COLO668 (cell line): ENCODE measurements at regions not wholly inside any gene's neighbourhood (a gene's known extent, or its start where the extent isn't known, plus 50 kb on each side); places are given as distances from the start of the nearest gene placed in this dataset.

Experiments
- DNase-seq: peaks from one replicate; lab custom pipeline; 2025; ENCODE audit not compliant: unreplicated experiment; lab: John Stamatoyannopoulos, UW

GRCh38 chr9:115599898-115600297 is 481.9 kb upstream of the TNC start:
- no peak for DNase-seq

GRCh38 chr9:115601434-115601833 is 483.5 kb upstream of the TNC start:
- DNase-seq = no peak

GRCh38 chr9:115604831-115605483 is 487.0 kb upstream of the TNC start:
- no peak for DNase-seq

- no peak for DNase-seq
Measured at GRCh38 chr9:115606838-115607237, 488.9 kb upstream of the TNC start.

DNA sequence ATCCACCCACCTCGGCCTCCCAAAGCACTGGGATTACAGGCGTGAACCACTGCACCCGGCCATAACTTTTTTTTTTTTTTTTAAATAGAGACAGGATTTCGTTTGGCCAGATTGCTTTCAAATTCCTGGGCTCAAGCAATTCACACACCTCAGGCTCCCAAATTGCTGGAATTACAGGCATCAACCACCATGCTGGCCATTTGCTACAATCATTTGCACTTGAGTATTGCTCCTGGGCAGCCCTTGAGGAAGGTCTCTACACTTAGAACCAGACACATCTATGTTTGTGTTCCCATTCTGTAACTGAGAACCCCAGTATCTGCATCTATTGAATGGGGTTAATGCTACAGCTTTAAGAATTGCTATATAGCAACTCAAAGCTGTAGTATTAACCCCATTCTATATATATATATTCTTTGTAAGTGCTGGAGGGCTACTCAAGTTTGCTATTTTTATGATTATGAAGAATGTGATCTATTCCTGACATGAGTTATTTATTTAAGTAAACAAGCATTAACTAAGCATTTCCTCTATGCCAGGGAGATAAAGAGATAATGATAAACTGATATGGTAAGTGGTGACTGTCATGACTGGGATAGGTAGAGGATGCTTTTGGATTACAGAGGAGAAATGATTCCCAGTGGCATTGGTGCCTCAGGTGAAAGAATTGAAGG is 496.5 kb upstream of the TNC start:
- DNase-seq = no peak

GRCh38 chr9:115615000-115615401 is 497.0 kb upstream of the TNC start:
- no peak for DNase-seq

DNA sequence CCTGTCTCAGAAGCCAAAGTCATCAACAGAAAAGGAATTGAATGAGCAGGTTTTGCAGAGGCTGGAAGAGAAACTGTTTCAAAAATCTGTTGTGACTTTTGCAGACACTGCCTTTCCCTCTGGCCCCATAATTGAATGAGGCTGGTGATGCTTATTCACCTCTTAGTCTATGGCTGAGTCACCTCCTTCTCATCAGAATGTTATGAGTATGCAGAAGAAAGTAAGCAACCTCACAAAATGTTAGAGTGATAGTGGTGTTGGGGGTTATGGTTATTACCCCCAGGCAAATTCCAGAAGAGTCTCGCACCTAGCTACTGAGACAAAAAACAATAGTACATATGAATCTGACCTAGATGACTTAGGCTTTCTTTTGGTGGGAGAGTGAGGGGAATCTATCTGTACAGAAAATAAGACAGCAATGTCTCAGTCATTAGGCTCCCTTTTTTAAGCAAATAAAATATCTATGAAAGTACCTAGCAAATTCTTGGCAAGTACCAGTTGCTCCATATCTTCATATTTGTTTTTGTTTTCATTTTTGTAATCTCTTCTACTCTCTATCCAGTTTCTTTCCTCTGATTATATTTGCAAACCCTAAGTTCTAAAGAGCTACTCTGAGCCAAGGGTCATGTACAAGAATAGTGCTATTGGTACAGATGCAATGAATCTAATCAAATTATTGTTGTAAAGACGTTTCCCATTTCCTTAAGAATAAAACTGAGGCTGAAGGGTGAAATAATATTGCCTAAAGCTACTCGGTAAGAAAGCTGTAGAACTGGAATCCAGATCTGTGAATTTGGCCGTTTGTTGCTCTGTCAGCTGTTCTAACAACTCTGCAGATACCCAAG is 498.1 kb upstream of the TNC start:
- DNase-seq = no peak

DNA sequence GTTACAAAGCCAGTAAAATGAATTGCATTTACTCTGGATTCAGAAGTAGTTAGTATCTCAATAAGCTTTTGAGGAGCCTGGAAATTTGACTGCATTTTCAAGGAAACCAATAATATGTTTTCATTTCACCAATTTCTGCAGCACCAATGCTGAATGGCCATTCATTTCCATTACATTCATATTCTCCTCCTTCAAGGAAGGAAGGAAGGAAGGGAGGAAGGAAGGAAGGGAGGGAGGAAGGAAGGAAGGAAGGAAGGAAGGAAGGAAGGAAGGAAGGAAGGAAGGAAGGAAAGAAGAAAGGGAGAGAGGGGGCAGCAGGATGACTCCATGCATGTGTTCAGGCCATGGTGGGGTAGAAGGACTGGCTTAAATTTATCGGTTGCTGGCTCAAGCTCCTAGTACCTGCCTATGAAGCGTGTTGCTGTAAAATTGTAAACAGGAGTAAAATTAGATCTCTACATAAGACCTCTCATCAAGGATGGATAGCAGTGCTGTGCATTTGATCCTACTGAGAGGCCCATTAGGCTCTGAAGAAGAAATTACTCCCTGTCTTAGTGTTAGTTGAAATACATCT is 498.8 kb upstream of the TNC start:
- DNase-seq = no peak

- no peak for DNase-seq
Measured at GRCh38 chr9:115625251-115625650, 507.3 kb upstream of the TNC start.

DNA sequence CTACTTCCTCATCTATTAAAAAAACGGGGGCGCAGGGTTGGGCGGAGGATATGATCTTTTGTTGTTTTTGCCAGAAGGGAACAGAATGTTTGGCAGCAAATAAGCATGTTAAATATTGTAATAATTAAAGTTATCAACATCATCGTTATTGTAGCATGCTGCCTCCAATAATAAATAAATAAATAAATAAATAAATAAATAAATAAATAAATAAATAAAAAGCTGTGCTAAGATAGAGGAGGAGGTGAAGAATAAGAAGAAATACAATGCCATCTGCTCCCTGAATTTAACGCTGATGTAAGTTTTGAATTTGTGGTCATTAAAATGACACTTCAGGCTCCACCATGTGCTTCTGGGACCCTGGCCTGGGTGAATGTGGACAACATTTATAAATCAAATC is 508.0 kb upstream of the TNC start:
- no peak for DNase-seq

GRCh38 chr9:115627511-115627910 is 509.6 kb upstream of the TNC start:
- DNase-seq = no peak

- no peak for DNase-seq
Measured at GRCh38 chr9:115628426-115628825, 510.5 kb upstream of the TNC start.

DNA sequence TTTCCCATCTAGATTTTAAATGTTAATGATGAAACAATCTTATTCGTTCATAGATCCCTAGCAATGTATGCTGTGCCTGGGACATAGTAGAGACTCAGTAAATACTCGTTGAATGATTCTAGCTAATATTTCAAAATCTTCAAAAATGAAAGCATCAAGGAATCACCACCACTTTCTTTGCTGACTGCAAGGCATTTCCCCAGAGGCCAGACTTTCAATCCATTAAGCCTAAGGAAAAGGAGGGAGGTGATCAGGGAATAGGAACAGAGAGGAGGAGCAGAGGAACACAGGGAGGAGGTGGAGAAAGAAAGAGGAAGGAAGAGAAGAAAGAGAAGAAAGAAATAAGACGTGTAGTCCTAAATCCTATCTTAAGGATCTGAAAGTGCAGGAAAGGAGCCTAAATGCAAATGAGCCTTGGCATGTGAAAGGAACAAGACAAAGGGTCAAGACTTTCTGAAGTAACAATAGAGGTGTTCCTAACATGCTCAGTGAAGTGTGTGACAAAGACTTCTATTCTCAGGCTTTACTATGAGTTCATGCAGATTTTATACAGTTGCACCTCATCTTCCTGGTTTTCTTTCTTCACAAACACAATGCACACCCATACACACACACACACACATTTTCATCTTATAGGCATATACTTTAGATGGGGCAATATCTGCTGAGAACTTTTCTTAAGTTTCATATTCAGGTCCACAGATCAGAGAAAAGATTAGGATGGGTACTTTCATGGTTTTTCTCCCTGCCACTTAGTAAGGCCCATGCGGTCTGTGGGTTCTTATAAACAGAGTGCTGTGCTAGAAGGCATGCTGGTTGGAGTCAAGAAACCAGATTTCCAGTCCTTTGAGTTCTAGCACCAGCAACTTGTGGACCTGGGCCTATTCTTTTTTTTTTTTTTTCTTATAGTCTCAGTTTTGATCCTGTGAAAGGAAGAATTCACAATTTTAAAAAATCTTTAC is 512.2 kb upstream of the TNC start:
- no peak for DNase-seq

DNA sequence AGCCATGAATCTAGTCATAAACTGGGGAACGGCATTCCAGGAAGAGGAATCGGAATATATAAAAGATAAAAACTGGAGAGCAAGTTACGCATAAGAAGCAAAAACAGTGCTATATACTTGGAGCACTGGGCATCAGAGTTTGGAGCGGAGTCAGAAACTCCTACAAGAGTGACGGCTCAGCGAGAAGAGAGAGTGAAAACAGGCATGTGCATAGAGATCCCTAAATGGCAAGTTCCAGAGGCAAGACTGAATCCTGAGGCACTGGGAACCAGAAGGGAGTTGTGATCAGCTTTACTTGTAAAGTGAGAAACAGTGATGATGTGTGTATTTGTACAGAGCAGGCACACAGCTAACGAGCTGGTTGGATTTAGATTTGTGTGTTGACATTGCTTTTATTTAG is 514.4 kb upstream of the TNC start:
- DNase-seq = no peak

DNA sequence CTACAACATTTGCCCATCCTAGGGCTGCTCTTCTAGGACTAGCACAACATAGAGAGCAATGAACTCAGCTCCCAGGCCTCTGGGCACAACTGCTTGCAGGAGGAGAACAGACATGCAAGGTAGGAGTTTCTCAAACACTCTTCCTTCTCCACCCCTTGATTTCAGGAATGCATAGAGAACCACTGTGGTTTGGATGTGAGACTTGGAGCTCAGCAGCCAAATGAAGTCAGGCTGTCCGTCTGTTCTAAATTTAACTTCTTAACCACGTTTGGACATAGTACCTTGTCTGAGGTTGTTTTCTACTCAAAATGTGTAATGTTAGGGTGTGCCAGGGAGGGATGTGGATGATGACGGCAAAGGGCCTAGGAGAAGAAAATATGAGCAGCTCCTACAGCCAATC is 515.1 kb upstream of the TNC start:
- DNase-seq = no peak

DNA sequence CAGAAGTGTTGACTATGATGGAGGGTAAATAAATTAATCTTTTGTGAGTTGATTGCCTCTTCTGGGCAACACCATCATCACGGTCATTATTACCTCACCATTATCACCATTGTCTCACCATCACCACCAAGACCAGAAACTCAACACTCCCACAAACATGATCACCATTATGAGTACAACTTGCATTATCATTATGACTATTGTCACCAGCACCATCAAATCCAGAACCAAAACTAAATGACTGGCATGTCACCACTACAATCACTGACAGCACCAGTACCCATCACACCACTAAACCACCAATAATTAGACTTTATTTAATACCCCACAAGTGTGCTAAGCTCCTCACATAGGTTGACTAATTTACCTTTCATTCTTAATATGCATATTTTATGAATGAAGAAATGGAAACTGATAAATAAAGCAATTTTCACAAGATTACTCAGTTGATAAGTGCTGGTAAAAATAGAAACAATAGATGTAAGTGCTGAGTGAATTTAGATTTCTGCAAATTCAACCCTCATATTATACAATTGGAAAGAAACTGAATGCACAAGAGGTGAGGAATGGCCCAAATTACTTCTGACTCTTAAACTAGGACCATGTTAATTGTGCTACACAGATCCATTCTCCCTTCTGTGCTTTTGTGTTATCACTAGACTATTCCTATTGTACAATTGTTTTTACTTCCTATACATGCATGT is 517.8 kb upstream of the PAPPA start:
- DNase-seq = no peak

- DNase-seq = no peak
Measured at GRCh38 chr9:115636596-115636995, 517.0 kb upstream of the PAPPA start.

DNA sequence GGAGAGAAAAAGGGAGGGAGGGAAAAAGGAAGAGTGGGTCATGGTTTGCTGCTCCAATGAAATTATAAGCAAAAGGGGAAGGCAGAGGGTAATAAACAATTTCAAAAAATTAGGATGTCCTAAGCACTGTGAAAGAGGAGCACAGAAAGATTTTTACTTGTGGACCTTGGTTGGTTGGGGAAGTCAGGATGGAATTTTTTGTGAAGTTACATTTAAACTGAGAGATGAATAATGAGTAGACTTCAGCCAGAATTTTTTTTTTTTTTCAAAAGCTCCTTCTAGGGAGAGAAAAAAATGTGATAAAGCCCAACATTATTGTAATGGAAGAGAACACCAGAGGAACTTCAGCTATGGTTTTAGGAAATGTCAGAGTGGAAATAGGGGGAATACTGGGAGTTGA is 515.9 kb upstream of the PAPPA start:
- DNase-seq = no peak

- DNase-seq = no peak
Measured at GRCh38 chr9:115640887-115641286, 512.7 kb upstream of the PAPPA start.

DNA sequence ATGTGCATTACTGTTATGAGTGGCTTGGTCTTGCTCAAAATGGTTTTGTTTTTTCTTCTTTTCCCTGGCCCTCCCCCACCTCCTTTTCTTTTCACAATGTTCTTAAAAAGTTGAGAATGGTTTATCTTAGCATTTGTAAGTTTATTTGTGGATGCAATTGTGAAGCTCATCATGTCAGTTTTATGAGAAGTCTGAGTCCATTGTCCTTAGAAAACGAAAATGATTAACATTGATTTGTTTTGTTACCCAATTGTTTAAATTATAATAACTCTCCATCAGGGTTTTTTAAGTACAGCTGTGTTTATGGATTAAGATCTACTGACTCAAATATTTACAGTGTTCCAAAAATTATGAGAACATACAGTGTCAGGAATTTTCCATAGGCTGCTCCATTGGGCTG is 511.3 kb upstream of the PAPPA start:
- DNase-seq = no peak
